NCI-H524 (cell line): ENCODE measurements at regions not wholly inside any gene's neighbourhood (a gene's known extent, or its start where the extent isn't known, plus 50 kb on each side); places are given as distances from the start of the nearest gene placed in this dataset.
A peak's percentile ranks its signal among the peaks of the same experiment; 100 is the strongest.

Experiments
- DNase-seq, 2 experiments: peaks; one replicate each; lab custom pipeline; 2025; lab: John Stamatoyannopoulos, UW

GRCh38 chr14:39873791-39874190, 441.6 kb upstream of the FBXO33 start:
- no peak for DNase-seq

GRCh38 chr14:39868949-39869348, 436.7 kb upstream of the FBXO33 start:
- no peak for DNase-seq

GRCh38 chr14:39868251-39868650, 436.0 kb upstream of the FBXO33 start:
- no peak for DNase-seq

- no peak for DNase-seq
Observed at GRCh38 chr14:39863441-39863840, 431.2 kb upstream of the FBXO33 start.

GRCh38 chr14:39861696-39862095, 429.5 kb upstream of the FBXO33 start:
- DNase-seq, result no peak

GRCh38 chr14:39861229-39861600, 429.0 kb upstream of the FBXO33 start:
- peak in 1 of 2 experiments; percentile 41 for DNase-seq

GRCh38 chr14:39860596-39861228, 428.5 kb upstream of the FBXO33 start:
- peak in 1 of 2 experiments; percentile 32 for DNase-seq

GRCh38 chr14:39859314-39859713, 427.1 kb upstream of the FBXO33 start:
- DNase-seq, result no peak

GRCh38 chr14:39857376-39858055, 425.3 kb upstream of the FBXO33 start:
- no peak for DNase-seq

- no peak for DNase-seq
Observed at GRCh38 chr14:39853441-39853840, 421.2 kb upstream of the FBXO33 start.

- no peak for DNase-seq
Observed at GRCh38 chr14:39851202-39851601, 419.0 kb upstream of the FBXO33 start.

- no peak for DNase-seq
Observed at GRCh38 chr14:39847852-39848251, 415.6 kb upstream of the FBXO33 start.

- DNase-seq, result no peak
Observed at GRCh38 chr14:39847194-39847593, 415.0 kb upstream of the FBXO33 start.

GRCh38 chr14:39843881-39844280, 411.6 kb upstream of the FBXO33 start:
- peak; percentile 26 to 53 for DNase-seq

GRCh38 chr14:39841088-39841487, 408.9 kb upstream of the FBXO33 start:
- DNase-seq, result no peak

- no peak for DNase-seq
Observed at GRCh38 chr14:39827901-39828655, 395.8 kb upstream of the FBXO33 start.

GRCh38 chr14:39812532-39813320, 380.5 kb upstream of the FBXO33 start:
- DNase-seq, result peak in 1 of 2 experiments; percentile 33

GRCh38 chr14:39807271-39807670, 375.0 kb upstream of the FBXO33 start:
- no peak for DNase-seq

GRCh38 chr14:39784461-39784860, 352.2 kb upstream of the FBXO33 start:
- DNase-seq, result no peak

- no peak for DNase-seq
Observed at GRCh38 chr14:39781466-39781865, 349.2 kb upstream of the FBXO33 start.

- no peak for DNase-seq
Observed at GRCh38 chr14:39773387-39774126, 341.3 kb upstream of the FBXO33 start.

- no peak for DNase-seq
Observed at GRCh38 chr14:39772627-39773026, 340.4 kb upstream of the FBXO33 start.
